Karpas-422 (cell line): ENCODE measurements at regions not wholly inside any gene's neighbourhood (a gene's known extent, or its start where the extent isn't known, plus 50 kb on each side); places are given as distances from the start of the nearest gene placed in this dataset.

Experiments
- DNase-seq: peaks from one replicate; pipeline ENCODE4 v3.0.0-alpha.2; 2015
- H2AFZ ChIP-seq: fragments of 200-600 bp; sonication (generic); 2 replicates; pipeline ENCODE4 v1.6.1; 2014; ENCODE audit warnings: antibody characterized with exemption, low read length, mixed read lengths
- H3K27ac ChIP-seq: fragments of 200-600 bp; sonication (generic); 2 replicates; pipeline ENCODE4 v1.5.1; 2014; ENCODE audit warnings: mild to moderate bottlenecking, low read length, moderate library complexity
- H3K27me3 ChIP-seq: fragments of 200-600 bp; sonication (generic); 2 replicates; pipeline ENCODE4 v1.6.1; 2014; ENCODE audit warnings: low read length, mixed read lengths
- H3K36me3 ChIP-seq: fragments of 200-600 bp; sonication (generic); 2 replicates; pipeline ENCODE4 v1.6.1; 2014; ENCODE audit warnings: low read length, mixed read lengths; ENCODE audit not compliant: insufficient read depth
- H3K4me1 ChIP-seq: fragments of 200-600 bp; sonication (generic); 2 replicates; pipeline ENCODE4 v1.6.1; 2014; ENCODE audit warnings: mild to moderate bottlenecking, low read length, mixed read lengths
- H3K4me2 ChIP-seq: fragments of 200-600 bp; sonication (generic); 2 replicates; pipeline ENCODE4 v1.6.1; 2014; ENCODE audit warnings: low read length, low read depth, mild to moderate bottlenecking; ENCODE audit not compliant: poor library complexity, severe bottlenecking
- H3K4me3 ChIP-seq: fragments of 200-600 bp; sonication (generic); 2 replicates; pipeline ENCODE4 v1.5.1; 2014; ENCODE audit warnings: mild to moderate bottlenecking, antibody characterized with exemption, low read length, mixed read lengths
- H3K79me2 ChIP-seq: fragments of 200-600 bp; sonication (generic); 2 replicates; pipeline ENCODE4 v1.6.1; 2014; ENCODE audit warnings: mild to moderate bottlenecking, low read length, mixed read lengths
- H3K9ac ChIP-seq: fragments of 200-600 bp; sonication (generic); 2 replicates; pipeline ENCODE4 v1.6.0; 2014; ENCODE audit warnings: low read length
- H3K9me2 ChIP-seq: fragments of 200-600 bp; sonication (generic), shearing (Covaris generic); replicated peaks from 2 replicates; pipeline ENCODE4 v1.6.0; 2014; ENCODE audit warnings: mild to moderate bottlenecking, low read length, moderate library complexity; ENCODE audit not compliant: insufficient read depth
- H3K9me3 ChIP-seq: fragments of 300-700, 200-600 bp; sonication (generic); 2 replicates; pipeline ENCODE4 v1.6.1; 2014; ENCODE audit warnings: low read length, mixed read lengths
- H4K20me1 ChIP-seq: fragments of 200-600 bp; sonication (generic); 2 replicates; pipeline ENCODE4 v1.6.1; 2014; ENCODE audit warnings: mild to moderate bottlenecking, antibody characterized with exemption, low read length, low read depth; ENCODE audit not compliant: insufficient read depth

GRCh38 chr11:81700076-81700475, 1033.6 kb downstream of the FAM181B start:
- Histone ChIP-seq H3K4me3 (no peak overlapping the region), H3K27ac (no peak overlapping the region), H3K4me2 (no peak overlapping the region), H4K20me1 (no peaks in the 10 kb centered on the region), H2AFZ (no peak overlapping the region), H3K27me3 (no peaks in the 10 kb centered on the region), H3K9me3 (peaks cover 35% of the 10 kb centered on the region), H3K9me2 (no peaks in the 10 kb centered on the region), H3K9ac (no peak overlapping the region), H3K79me2 (no peaks in the 10 kb centered on the region), H3K36me3 (no peaks in the 10 kb centered on the region), H3K4me1 (no peaks in the 10 kb centered on the region)
- no peak for DNase-seq

- no peaks in the 10 kb centered on the region for H3K27me3 ChIP-seq
- 0 out of 2 replicates have a peak, but pooled peaks cover 3% of the 10 kb centered on the region for H3K9me2 ChIP-seq
Observed at GRCh38 chr11:81687057-81687456, 1046.6 kb downstream of the FAM181B start.

GRCh38 chr11:81674211-81674610, 1059.5 kb downstream of the FAM181B start:
- no peak overlapping the region for H3K9ac ChIP-seq

More at GRCh38 chr11:81687057-81687456, 1046.6 kb downstream of the FAM181B start:
- no peak overlapping the region for H3K9ac ChIP-seq
- H3K9me3 ChIP-seq, result peaks cover 8% of the 10 kb centered on the region; the same call in 1 of the 2 replicates
- no peaks in the 10 kb centered on the region for H4K20me1 ChIP-seq
- H3K4me3 ChIP-seq, result no peak overlapping the region
- H3K4me1 ChIP-seq, result no peaks in the 10 kb centered on the region
- no peak overlapping the region for H3K27ac ChIP-seq
- H3K79me2 ChIP-seq, result no peaks in the 10 kb centered on the region
- H3K4me2 ChIP-seq, result no peak overlapping the region
- no peaks in the 10 kb centered on the region for H3K36me3 ChIP-seq
- no peak for DNase-seq
- no peak overlapping the region for H2AFZ ChIP-seq

DNA sequence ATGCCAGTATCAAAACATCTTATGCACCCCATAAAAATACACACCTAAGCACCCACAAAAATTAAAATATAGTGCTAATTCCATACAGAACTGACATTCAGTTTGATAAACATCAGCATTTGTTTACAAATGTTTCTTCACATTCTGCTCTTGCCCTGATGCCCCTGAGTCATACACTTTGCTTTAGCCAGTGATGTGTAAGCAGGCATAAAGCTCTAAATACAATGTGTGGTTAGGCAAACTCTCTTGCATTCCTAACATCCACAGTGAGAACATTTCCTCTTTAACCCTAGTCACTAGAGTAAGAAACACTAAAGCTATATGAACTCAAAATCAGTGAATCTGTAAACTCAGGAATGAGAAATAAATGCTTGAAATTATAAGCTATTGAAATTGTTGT, 1060.7 kb downstream of the FAM181B start:
- Histone ChIP-seq H3K27me3 (no peaks in the 10 kb centered on the region), H3K4me2 (no peak overlapping the region), H4K20me1 (no peaks in the 10 kb centered on the region), H3K4me3 (no peak overlapping the region), H3K79me2 (no peaks in the 10 kb centered on the region), H3K9me2 (0 out of 2 replicates have a peak, but pooled peaks cover 3% of the 10 kb centered on the region), H3K36me3 (no peaks in the 10 kb centered on the region), H3K27ac (no peak overlapping the region), H2AFZ (no peak overlapping the region), H3K4me1 (no peaks in the 10 kb centered on the region), H3K9me3 (peaks cover 7% of the 10 kb centered on the region; the same call in 1 of the 2 replicates), H3K9ac (no peak overlapping the region)
- DNase-seq, result no peak

More at GRCh38 chr11:81674211-81674610, 1059.5 kb downstream of the FAM181B start:
- Histone ChIP-seq H3K79me2 (no peaks in the 10 kb centered on the region), H3K9me2 (no peaks in the 10 kb centered on the region), H2AFZ (no peak overlapping the region), H3K4me3 (no peak overlapping the region), H3K9me3 (peaks cover 3% of the 10 kb centered on the region; the same call in 1 of the 2 replicates), H3K36me3 (no peaks in the 10 kb centered on the region), H3K27me3 (no peaks in the 10 kb centered on the region), H3K4me2 (no peak overlapping the region), H3K4me1 (no peaks in the 10 kb centered on the region), H4K20me1 (no peaks in the 10 kb centered on the region), H3K27ac (no peak overlapping the region)
- no peak for DNase-seq

GRCh38 chr11:81669935-81670543, 1063.6 kb downstream of the FAM181B start:
- H3K4me2 ChIP-seq, result no peak overlapping the region
- no peaks in the 10 kb centered on the region for H3K79me2 ChIP-seq
- no peaks in the 10 kb centered on the region for H3K27me3 ChIP-seq
- no peaks in the 10 kb centered on the region for H3K4me1 ChIP-seq
- H3K36me3 ChIP-seq, result no peaks in the 10 kb centered on the region
- no peak overlapping the region for H3K4me3 ChIP-seq
- H3K27ac ChIP-seq, result no peak overlapping the region
- H4K20me1 ChIP-seq, result no peaks in the 10 kb centered on the region
- peaks cover 7% of the 10 kb centered on the region; the same call in 1 of the 2 replicates for H3K9me3 ChIP-seq
- no peak overlapping the region for H2AFZ ChIP-seq
- no peak overlapping the region for H3K9ac ChIP-seq
- H3K9me2 ChIP-seq, result 0 out of 2 replicates have a peak, but pooled peaks cover 3% of the 10 kb centered on the region
- DNase-seq, result no peak

GRCh38 chr11:81658722-81659121, 1074.9 kb downstream of the FAM181B start:
- no peaks in the 10 kb centered on the region for H3K9me2 ChIP-seq
- no peaks in the 10 kb centered on the region for H4K20me1 ChIP-seq
- H3K4me3 ChIP-seq, result no peak overlapping the region
- H3K27me3 ChIP-seq, result no peaks in the 10 kb centered on the region
- no peak overlapping the region for H3K27ac ChIP-seq
- H2AFZ ChIP-seq, result no peak overlapping the region
- no peaks in the 10 kb centered on the region for H3K79me2 ChIP-seq
- H3K36me3 ChIP-seq, result no peaks in the 10 kb centered on the region
- H3K9ac ChIP-seq, result no peak overlapping the region
- H3K9me3 ChIP-seq, result no peaks in the 10 kb centered on the region
- H3K4me1 ChIP-seq, result no peaks in the 10 kb centered on the region
- no peak overlapping the region for H3K4me2 ChIP-seq
- DNase-seq, result peak; percentile 81

DNA sequence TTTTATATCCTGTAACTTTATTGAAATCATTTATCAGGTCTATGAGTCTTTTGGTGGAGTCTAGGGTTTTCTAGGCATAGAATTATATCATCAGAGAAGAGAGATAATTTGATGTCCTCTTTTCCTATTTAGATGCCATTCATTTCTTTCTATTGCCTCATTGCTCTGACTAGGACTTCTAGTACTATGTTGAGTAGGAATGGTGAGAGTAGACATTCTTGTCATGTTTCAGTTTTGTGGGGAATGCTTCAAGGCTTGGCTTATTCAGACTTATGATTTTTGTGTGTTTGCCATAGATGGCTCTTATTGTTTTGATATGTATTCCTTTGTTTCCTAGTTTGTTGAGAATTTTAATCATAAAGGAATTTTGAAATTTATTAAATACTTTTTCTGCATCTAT, 1078.3 kb downstream of the FAM181B start:
- Histone ChIP-seq H3K79me2 (no peaks in the 10 kb centered on the region), H3K4me2 (no peak overlapping the region), H3K4me1 (no peaks in the 10 kb centered on the region), H3K27ac (no peak overlapping the region), H2AFZ (no peak overlapping the region), H3K9ac (no peak overlapping the region), H4K20me1 (no peaks in the 10 kb centered on the region), H3K9me3 (no peaks in the 10 kb centered on the region), H3K4me3 (no peak overlapping the region), H3K27me3 (no peaks in the 10 kb centered on the region), H3K9me2 (no peaks in the 10 kb centered on the region), H3K36me3 (no peaks in the 10 kb centered on the region)
- DNase-seq, result no peak

- Histone ChIP-seq H3K4me1 (no peaks in the 10 kb centered on the region), H3K4me2 (no peak overlapping the region), H3K9ac (no peak overlapping the region), H3K27me3 (no peaks in the 10 kb centered on the region), H2AFZ (no peak overlapping the region), H3K9me2 (no peaks in the 10 kb centered on the region), H3K79me2 (no peaks in the 10 kb centered on the region), H3K4me3 (no peak overlapping the region), H3K9me3 (no peaks in the 10 kb centered on the region), H3K36me3 (no peaks in the 10 kb centered on the region), H4K20me1 (no peaks in the 10 kb centered on the region), H3K27ac (no peak overlapping the region)
- DNase-seq, result no peak
Observed at GRCh38 chr11:81647374-81647773, 1086.3 kb downstream of the FAM181B start.
